SHP77 (cell line): ENCODE measurements at regions not wholly inside any gene's neighbourhood (a gene's known extent, or its start where the extent isn't known, plus 50 kb on each side); places are given as distances from the start of the nearest gene placed in this dataset.
A peak's percentile ranks its signal among the peaks of the same experiment; 100 is the strongest.
"Not testable (repeated sequence)": the region's sequence is repeated elsewhere in the genome, so short reads cannot be mapped to it uniquely, and the experiment has no call there.

Source experiments
- DNase-seq, 2 experiments: peaks; one replicate each; lab custom pipeline; 2025; lab: John Stamatoyannopoulos, UW

- no peak for DNase-seq
Measured at GRCh38 chr18:70421471-70422390, 132.9 kb downstream of the SOCS6 start.

GRCh38 chr18:70420146-70420898 lies 131.5 kb downstream of the SOCS6 start:
- DNase-seq, result no peak

- DNase-seq, result no peak
Measured at GRCh38 chr18:70419526-70419925, 130.7 kb downstream of the SOCS6 start.

- DNase-seq, result no peak
Measured at GRCh38 chr18:70418546-70419311, 129.9 kb downstream of the SOCS6 start.

GRCh38 chr18:70417847-70418246 lies 129.0 kb downstream of the SOCS6 start:
- DNase-seq, result peak in 1 of 2 experiments; percentile 35

- no peak for DNase-seq
Measured at GRCh38 chr18:70416496-70416895, 127.7 kb downstream of the SOCS6 start.

GRCh38 chr18:70415823-70416488 lies 127.1 kb downstream of the SOCS6 start:
- DNase-seq, result no peak

- no peak for DNase-seq
Measured at GRCh38 chr18:70414315-70414900, 125.6 kb downstream of the SOCS6 start.

- no peak for DNase-seq
Measured at GRCh38 chr18:70413455-70413854, 124.6 kb downstream of the SOCS6 start.

GRCh38 chr18:70411876-70412435 lies 123.1 kb downstream of the SOCS6 start:
- DNase-seq, result no peak

- DNase-seq, result no peak
Measured at GRCh38 chr18:70411307-70411706, 122.5 kb downstream of the SOCS6 start.

GRCh38 chr18:70405052-70405451 lies 116.2 kb downstream of the SOCS6 start:
- DNase-seq, result no peak

GRCh38 chr18:70400476-70400875 lies 111.6 kb downstream of the SOCS6 start:
- DNase-seq, result no peak

- no peak for DNase-seq
Measured at GRCh38 chr18:70398076-70398475, 109.2 kb downstream of the SOCS6 start.

GRCh38 chr18:70397259-70397925 lies 108.5 kb downstream of the SOCS6 start:
- no peak for DNase-seq

- not testable (repeated sequence) for DNase-seq
Measured at GRCh38 chr18:70395771-70396170, 106.9 kb downstream of the SOCS6 start.

- DNase-seq, result no peak
Measured at GRCh38 chr18:70394672-70395071, 105.8 kb downstream of the SOCS6 start.

GRCh38 chr18:70390371-70391090 lies 101.7 kb downstream of the SOCS6 start:
- no peak for DNase-seq

- not testable (repeated sequence) for DNase-seq
Measured at GRCh38 chr18:70389036-70389435, 100.2 kb downstream of the SOCS6 start.

GRCh38 chr18:70387027-70387426 lies 98.2 kb downstream of the SOCS6 start:
- no peak for DNase-seq
